Fibroblast of pulmonary artery (primary cell): ENCODE measurements at regions not wholly inside any gene's neighbourhood (a gene's known extent, or its start where the extent isn't known, plus 50 kb on each side); places are given as distances from the start of the nearest gene placed in this dataset.

ENCODE experiments used
- DNase-seq: peaks from one replicate; pipeline ENCODE4 v3.0.0-alpha.2; 2010; ENCODE audit warnings: low read depth
- H3K4me3 ChIP-seq: replicated peaks from 2 replicates; pipeline ENCODE4 v1.5.1; 2011; ENCODE audit warnings: low read depth, mild to moderate bottlenecking, control low read depth, low read length, moderate library complexity
- TF ChIP-seq, protein P1 (sequence below): IDR thresholded peaks from 2 replicates; pipeline ENCODE4 v1.5.1; 2011; ENCODE audit warnings: mild to moderate bottlenecking, control low read depth, low read length, inconsistent platforms; ENCODE audit errors: missing control alignments

DNA sequence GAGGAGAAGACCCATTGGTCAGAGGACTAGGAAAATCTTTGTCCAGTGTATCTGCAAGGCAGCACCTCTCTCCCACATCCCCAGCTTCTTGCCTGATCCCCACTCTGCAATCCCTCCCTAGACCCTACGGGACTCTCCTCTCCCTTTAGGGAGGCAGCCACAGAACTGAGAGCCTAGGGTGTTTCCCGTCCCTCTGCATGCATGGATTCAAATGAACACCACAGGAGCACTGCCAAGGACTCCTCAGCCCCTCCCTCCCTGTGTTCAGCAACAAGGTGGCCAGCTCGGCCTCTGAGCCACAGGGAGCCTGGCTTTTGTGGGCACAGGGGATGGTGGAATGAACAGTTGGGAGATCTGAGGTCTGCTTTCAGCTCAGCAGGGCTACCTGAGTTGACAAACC, 117.1 kb downstream of the TXNL1 start:
- no peak overlapping the region for H3K4me3 ChIP-seq
- TF ChIP-seq, protein P1, sequence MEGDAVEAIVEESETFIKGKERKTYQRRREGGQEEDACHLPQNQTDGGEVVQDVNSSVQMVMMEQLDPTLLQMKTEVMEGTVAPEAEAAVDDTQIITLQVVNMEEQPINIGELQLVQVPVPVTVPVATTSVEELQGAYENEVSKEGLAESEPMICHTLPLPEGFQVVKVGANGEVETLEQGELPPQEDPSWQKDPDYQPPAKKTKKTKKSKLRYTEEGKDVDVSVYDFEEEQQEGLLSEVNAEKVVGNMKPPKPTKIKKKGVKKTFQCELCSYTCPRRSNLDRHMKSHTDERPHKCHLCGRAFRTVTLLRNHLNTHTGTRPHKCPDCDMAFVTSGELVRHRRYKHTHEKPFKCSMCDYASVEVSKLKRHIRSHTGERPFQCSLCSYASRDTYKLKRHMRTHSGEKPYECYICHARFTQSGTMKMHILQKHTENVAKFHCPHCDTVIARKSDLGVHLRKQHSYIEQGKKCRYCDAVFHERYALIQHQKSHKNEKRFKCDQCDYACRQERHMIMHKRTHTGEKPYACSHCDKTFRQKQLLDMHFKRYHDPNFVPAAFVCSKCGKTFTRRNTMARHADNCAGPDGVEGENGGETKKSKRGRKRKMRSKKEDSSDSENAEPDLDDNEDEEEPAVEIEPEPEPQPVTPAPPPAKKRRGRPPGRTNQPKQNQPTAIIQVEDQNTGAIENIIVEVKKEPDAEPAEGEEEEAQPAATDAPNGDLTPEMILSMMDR = no peak

DNA sequence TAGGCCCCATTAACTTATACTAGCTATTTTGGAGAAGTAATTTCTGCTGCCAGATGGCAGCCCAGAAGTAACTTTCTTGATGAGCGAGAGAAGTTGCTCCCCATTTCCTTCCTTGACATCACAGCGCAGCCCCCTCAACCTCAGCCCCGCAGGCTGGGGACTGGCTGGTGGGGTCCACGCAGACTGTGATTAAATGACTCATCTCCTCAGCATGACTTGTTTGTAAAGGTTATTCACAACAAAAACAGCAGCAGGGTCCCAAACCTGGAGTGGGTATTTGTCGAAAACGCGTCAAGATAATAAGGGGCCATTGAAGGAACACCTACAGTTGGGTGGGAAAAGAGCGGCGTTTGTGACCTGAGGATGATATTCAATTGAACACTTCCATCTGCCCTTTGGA, 120.6 kb downstream of the TXNL1 start:
- DNase-seq = no peak
- TF ChIP-seq, protein P1 = no peak
- H3K4me3 ChIP-seq = no peak overlapping the region

More for the DNA sequence above, 117.1 kb downstream of the TXNL1 start:
- DNase-seq = no peak

DNA sequence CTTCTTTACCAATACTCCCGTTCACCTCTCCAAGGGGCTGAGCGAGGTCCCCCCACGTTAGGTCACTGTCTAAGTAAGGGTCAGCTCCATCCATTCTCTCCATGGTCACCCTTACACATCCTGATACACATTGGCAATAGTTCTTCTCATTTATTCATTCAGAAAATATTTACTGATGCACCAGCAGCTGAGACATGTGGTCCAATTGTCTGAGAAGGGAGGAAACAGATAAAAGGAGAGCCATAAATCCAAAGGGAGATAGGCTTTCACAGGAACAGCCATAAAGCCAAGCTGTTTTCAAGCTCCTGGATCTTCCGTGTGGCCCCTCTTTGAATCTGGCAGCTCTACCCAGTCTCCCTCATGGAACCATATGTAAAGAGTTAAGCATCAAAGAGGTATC, 121.2 kb downstream of the TXNL1 start:
- H3K4me3 ChIP-seq = no peak overlapping the region
- TF ChIP-seq, protein P1 = no peak
- no peak for DNase-seq

DNA sequence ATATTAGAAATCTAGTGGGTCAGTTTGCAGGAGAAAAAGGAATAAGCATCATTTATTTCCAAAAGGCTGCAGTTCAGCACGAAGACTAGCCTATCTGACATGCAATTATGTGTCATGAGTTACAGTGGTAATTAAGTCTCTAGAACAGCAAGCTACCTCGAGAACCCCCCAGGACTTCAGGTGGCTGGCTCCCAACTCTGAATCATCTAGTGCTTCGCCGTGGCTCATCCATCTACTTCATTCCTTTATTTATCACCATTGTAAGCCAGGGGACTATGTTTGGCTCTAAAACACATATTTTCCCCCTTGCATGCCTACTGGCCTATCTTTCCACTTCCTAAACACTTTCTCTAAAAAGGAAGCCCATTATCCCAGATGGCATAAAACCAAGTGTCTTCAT, 121.6 kb downstream of the TXNL1 start:
- no peak overlapping the region for H3K4me3 ChIP-seq
- no peak for DNase-seq
- TF ChIP-seq, protein P1 = no peak

DNA sequence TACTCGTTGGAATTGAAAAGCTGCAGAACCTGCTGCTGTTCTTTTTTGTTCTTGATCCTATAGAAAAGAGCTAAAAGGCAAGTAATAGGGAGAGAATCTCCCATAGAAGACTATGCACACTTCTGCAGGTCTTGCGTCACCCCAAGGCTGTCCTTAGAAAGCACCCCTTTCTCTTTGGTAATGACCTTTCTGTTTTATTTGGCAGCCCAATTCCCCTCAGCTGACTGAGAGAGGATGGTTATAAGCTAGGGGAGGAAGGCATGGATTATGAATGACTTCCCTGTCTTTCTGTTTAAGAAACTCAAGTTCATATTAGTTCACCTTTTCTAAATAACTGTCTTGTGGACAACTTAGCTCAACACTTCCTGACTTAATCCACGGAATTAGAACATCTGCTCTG, 122.9 kb downstream of the TXNL1 start:
- peak; percentile 11 for DNase-seq

DNA sequence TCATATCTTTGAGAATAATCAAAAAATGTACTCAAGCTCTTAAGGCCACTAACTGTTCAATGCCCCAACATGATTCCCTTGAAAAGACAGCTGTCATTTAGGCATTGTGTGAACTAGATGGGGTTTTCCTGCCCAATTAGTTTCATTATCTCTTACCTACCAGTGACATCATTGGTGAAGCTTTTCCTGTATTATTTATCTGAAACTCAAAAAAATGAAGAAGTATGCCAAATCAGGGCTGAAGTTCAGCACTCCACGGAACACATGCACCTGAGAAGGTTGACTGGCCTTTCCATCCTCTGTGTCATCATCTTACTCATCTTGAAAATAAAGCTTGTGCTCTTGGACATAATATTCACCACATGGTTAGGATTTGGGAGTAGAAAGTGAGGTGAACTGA, 126.4 kb downstream of the TXNL1 start:
- DNase-seq = no peak
- TF ChIP-seq, protein P1 = no peak
- no peak overlapping the region for H3K4me3 ChIP-seq

More for the DNA sequence above, 122.9 kb downstream of the TXNL1 start:
- TF ChIP-seq, protein P1 = no peak
- H3K4me3 ChIP-seq = no peak overlapping the region

DNA sequence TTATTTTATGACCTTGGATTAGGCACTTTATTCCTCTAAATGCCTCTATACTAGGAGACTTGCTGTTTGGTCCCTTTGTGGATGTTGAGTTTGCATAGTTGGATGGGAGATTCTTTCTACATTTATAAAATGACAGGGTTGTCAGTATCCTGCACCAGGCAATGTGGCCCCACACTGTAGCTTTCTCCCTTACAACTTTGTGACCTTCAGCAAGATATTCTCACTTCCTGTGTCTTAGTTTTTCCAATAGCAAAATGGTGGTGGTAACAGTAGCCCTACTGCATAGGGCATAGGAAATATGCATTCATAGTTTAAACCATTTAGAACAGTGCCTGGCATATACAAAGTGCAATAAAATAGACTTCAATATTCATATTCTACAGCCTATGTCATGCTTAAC, 128.3 kb downstream of the TXNL1 start:
- H3K4me3 ChIP-seq = no peak overlapping the region
- DNase-seq = no peak
- TF ChIP-seq, protein P1 = no peak
